ENCODE measurements at regions not wholly inside any gene's neighbourhood (a gene's known extent, or its start where the extent isn't known, plus 50 kb on each side); places are given as distances from the start of the nearest gene placed in this dataset.
A peak's percentile ranks its signal among the peaks of the same experiment; 100 is the strongest.
"Not testable (repeated sequence)": the region's sequence is repeated elsewhere in the genome, so short reads cannot be mapped to it uniquely, and the experiment has no call there.

GRCh38 chr17:51389875-51390274, 129.5 kb downstream of the UTP18 start:
- no peak for DNase-seq

DNA sequence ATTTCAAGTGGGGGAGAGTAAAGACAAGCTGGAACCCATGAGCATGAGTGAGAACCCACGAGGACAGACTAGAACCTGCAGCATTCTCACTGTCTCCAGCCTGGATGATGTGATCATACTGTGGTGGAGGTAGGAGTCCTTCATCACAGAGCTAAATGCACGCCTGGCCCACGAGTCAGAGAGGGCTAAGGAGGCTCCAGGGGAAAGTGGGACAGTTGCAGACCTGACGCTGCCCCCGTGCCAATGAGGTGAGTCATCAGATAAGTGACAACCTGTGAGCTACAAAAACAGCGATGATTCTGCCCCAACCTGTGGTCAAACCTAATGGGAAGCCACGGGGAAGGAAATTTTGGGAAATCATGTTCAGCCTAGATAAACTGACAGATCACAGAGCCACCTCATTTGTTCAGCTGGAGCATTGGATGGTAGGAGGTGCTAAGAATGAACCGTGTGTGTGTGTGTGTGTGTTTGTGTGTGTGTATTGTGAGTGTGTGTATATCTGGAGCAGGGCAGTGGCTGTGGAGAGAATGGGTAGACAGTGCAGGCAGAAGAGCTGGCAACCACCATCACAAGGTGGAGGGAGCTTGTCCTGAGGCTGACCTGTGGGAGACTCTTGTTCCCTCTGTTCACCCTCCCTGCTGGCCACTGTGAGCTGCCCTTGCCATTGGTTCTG, 131.8 kb downstream of the UTP18 start:
- DNase-seq = no peak

DNA sequence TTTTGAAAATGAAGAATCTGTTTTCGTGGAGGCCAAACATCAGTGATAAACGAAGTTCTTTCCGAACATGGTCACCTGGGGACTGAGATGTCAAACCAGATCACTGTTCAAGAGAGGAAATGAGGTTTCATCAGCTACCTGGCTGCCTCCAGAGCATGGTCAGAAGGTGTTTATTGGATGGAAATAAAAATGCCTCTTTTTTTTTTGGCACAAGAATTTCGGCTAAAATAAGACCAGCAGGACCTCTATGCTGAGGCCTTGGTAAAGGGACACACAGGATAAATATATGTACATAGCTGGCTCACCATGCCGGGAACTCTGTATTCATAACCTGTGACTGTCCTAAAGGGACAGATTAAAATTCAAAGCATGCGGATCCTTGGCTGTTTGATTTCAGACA, 135.3 kb downstream of the UTP18 start:
- DNase-seq = no peak

GRCh38 chr17:51397361-51398127, 137.2 kb downstream of the UTP18 start:
- no peak for DNase-seq

DNA sequence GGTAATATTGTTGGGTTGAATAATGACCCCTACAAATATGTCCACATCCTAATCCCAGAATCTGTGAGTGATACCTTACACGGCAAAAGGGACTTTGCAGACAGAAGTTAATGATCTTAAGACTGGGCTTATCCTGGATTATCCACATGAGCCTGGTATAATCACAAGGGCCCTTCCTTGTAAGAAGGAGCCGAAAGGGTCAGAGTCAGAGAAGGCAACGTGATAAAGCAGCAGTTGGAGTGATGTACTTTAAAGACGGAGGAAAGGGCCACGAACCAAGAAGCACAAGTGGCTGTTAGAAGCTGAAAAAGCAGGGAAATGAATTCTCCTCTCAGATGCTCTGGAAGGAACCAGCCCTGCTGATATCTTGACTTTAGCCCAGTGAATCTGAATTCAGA, 137.8 kb downstream of the UTP18 start:
- DNase-seq = no peak

- no peak for DNase-seq
Measured at GRCh38 chr17:51398687-51399086, 138.3 kb downstream of the UTP18 start.

DNA sequence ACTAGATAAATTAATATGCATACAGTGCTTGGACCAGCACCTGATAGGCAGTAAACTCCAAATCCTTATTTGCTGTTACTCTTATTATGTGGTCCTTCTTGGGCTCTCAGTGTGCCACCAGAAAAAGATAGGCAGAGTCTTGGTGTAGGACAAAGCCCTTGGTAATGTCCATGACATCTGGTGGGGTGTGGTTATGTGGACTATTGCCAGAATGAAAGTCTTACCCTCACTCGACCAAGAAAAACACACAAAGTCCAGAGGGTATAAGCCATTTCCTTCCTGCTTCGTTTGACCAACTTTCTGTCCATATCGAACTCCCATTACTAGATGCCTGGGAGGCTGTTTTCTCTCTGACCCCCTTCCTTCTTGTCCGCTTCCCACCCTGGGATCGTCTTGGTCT, 140.9 kb downstream of the UTP18 start:
- no peak for DNase-seq

DNA sequence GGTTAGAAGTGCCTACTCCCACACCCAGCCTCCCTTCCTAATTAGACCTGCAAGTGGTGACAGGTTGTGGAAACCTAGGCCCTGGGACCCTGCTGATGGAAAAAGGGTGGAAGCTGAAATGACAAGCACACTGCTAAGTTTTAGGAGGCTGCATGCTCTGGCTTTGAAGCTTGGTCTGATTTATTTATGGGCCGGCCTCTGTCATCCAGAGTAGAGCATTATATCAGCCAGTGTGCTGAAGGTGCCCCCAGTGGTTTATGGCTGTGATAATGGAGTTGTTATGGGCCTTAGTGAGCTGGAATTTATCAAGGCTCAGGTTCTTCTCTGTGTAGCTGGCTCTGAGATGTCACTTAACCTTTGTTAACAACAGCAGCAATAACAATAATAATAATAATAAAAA, 142.6 kb downstream of the UTP18 start:
- DNase-seq = no peak

GRCh38 chr17:51407576-51407975, 147.2 kb downstream of the UTP18 start:
- DNase-seq = no peak

DNA sequence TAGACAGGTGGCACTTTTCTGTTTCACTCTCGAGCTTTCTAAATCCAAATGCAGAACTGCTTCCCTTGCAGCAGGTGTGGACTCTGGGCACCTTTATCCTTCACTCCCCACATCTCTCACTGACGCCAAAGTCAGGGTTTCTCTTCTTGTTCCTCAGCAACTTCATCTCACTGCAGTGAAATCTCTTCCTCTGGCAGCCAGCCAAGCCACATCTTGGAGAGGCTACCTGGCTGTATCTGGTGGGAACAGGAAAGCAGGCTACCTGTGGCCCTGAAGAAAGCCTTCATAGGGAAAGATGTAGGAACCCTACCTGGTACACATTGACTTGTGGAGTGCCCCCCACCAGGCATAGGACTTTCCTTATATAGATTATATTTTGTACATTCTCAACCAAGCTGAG, 159.1 kb downstream of the UTP18 start:
- peak in 1 of 2 experiments; percentile 26 for DNase-seq

DNA sequence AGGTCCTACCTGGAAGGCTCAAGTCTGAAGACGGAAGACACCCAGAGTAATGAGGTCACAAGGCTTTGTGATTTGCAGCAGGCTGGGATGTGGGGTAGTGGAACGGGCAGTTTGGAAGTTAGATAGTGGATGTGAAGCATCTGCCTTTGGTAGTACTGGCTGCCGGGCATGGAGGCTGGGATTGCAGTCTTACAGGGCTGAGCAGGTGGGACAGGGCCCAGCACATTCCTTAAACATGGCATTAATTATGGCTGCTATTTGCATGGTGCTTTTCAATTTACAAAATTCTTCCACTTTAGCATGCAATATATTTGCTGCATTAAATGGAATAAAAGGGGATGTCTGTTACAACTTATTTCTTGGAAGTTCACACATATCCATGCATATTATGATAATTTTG, 161.2 kb downstream of the UTP18 start:
- no peak for DNase-seq

GRCh38 chr17:51422634-51423033, 162.3 kb downstream of the UTP18 start:
- DNase-seq = no peak

GRCh38 chr17:51423421-51424160, 163.2 kb downstream of the UTP18 start:
- no peak for DNase-seq

- DNase-seq = no peak
Measured at GRCh38 chr17:51425773-51426172, 165.4 kb downstream of the UTP18 start.

DNA sequence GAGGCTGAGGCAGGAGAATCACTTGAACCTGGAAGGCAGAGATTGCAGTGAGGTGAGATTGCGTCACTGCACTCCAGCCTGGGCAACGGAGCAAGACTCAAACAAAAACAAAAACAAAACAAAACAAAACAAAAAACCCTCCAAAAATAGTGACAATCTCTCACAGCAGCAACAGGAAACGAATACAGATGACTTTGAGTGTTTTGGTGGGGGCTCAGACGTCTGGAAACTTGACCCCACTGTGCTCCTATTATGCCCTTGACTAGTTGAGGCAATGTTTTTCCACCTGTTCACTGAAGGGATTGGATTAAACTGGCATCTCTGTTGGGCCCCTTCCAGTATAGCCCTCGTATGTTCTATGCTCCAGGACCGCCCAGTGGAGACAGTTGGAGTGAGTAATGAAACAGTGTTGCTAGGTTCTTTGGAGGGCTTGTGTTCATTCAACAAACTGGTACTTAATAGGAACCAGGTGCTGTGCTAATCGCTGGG, 167.0 kb downstream of the UTP18 start:
- no peak for DNase-seq

DNA sequence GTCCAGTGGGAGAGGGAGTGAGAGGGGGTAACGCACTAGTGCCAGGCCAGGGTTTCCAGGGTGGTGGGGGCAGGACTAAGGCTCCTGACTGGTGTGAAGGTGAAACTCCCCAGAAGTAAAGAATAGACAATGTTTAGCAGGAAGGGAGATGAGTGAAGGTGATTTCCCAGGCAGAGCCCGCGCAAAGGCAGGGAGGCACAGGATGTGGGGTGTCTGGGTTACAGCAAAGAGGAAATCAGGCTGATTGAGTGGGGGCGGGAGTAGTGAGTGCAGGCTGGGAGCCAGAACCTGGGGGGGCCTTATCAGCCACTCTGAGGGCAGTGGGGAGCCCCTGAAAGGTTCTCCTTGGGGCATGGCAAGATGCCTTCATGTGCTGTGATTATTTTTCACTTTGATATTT, 167.5 kb downstream of the UTP18 start:
- no peak for DNase-seq

DNA sequence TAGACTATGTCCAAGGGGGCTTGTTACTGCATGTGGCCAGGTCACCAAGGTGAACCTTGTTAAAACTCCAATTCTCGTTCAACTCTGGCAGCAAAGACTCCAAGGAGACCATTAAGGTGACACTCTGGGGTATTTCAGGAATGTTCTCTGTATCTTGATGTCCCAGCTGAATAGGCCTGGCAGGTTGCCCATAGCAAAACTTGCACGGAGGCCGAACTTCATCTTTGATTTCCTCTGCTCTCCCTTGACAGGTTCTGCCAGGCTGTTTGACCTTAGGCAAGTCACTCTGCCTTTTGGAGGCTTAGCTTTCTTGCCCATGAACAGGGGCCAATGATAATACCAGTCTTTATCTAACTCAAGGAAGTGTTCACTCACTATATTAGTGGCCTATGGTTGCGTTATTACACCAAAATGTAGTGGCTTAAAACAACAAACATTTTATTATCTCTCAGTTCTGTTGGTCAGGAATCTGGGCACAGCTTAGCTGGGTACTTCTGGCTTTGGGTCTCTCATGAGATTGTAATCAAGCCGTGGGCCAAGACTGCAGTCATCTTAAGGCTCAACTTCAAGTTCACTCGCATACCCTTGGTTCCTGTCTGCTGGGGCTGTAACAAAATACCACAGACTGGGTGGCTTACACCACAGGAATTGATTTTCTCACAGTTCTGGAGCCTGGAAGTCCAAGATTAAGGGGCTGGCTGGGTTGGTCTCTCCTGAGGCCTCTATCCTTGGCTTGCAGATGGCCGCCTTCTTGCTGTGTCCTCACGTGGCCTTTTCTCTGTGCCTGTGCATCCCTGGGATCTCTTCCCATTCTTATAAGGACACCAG, 168.5 kb downstream of the UTP18 start:
- DNase-seq = no peak

GRCh38 chr17:51429938-51430337, 169.6 kb downstream of the UTP18 start:
- not testable (repeated sequence) for DNase-seq

DNA sequence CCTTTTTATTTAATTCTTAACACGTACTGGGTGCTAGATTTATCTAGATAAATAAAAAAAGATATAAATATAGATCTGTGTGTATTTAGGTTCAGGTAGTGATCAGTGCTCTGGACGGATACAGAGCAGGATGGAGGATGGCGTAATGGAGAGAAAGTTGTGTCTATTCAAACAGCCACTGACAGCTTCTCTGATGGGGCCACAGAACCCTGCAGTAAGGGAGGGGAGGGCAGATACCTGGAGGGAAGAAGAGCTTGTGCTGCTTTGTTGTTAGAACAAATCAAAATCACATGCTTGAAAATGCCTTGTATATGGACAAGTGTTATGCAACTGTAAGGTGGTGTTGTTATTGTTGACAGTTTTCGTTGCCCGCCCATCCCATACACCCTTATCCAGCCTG, 170.2 kb downstream of the UTP18 start:
- DNase-seq = no peak

DNA sequence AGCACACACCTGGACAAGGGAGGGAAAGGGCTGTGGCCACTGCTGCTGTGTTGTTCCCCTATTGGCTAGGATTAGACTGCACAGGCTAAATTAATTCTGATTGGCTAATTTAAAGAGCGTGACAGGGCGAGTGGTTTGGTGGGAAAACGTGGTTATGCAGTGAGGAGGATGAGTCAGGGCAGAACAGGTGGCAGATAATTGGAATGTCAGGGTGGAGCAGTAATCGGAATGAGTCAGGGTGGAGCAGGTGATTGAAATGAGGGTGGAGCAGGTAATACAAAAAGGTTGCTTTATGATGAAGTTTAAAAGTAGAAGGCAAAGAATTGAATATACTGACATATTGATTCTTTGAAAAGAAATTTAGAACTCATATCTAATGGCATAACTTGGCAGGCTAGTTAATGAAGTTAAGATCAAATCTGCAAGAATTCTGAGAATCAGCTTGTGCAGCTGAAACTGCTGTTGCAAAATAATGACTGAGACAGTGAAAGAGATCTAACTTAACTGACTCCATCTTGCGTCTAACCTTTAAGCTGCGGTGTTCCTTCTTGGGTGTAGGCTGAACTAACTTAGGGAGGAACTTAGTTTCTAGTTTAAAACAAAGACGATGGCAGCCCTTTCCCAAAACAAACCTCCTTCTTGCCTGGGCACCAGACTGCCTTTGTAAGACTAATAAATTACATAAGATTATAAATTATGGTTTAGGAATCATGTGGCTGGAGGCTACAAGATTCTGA, 174.3 kb downstream of the UTP18 start:
- no peak for DNase-seq

- no peak for DNase-seq
Measured at GRCh38 chr17:51435171-51435552, 174.8 kb downstream of the UTP18 start.

GRCh38 chr17:51435641-51436091, 175.3 kb downstream of the UTP18 start:
- peak; percentile 8 to 26 for DNase-seq

All from NCI-H187 (cell line).